IPS DF 6.9 (cell line): ENCODE measurements at regions not wholly inside any gene's neighbourhood (a gene's known extent, or its start where the extent isn't known, plus 50 kb on each side); places are given as distances from the start of the nearest gene placed in this dataset.

ENCODE experiments used
- DNase-seq: peaks from one replicate; pipeline ENCODE4 v3.0.0-alpha.2; 2013; ENCODE audit warnings: low read depth, low spot score
- H3K27ac ChIP-seq: one replicate; pipeline ENCODE4 v1.5.1; 2013; ENCODE audit warnings: low read length, control low read depth
- H3K27me3 ChIP-seq: 2 replicates; pipeline ENCODE4 v1.6.1; 2013; ENCODE audit warnings: mild to moderate bottlenecking, low read length; ENCODE audit not compliant: control insufficient read depth, insufficient read depth
- H3K36me3 ChIP-seq: 2 replicates; pipeline ENCODE4 v1.6.1; 2013; ENCODE audit warnings: low read length; ENCODE audit not compliant: control insufficient read depth, insufficient read depth
- H3K4me1 ChIP-seq: 2 replicates; pipeline ENCODE4 v1.6.1; 2013; ENCODE audit warnings: low read length; ENCODE audit not compliant: control insufficient read depth, insufficient read depth
- H3K4me3 ChIP-seq: 2 replicates; pipeline ENCODE4 v1.5.1; 2013; ENCODE audit warnings: mild to moderate bottlenecking, low read length
- H3K9me3 ChIP-seq: 2 replicates; pipeline ENCODE4 v1.6.1; 2013; ENCODE audit warnings: low read length, inconsistent platforms; ENCODE audit not compliant: control insufficient read depth, insufficient read depth
- WGBS: extraction: QIAGEN DNeasy Blood & Tissue Kit; methylation state at CpG from one replicate; pipeline ENCODE4 v1.1.7; 2013; ENCODE audit warnings: mixed read lengths, missing lambda C conversion rate; ENCODE audit not compliant: insufficient read length, insufficient coverage; 5-methylcytosine and 5-hydroxymethylcytosine counted together

- Histone ChIP-seq H3K27me3 (no peaks in the 10 kb centered on the region), H3K36me3 (no peaks in the 10 kb centered on the region), H3K9me3 (no peaks in the 10 kb centered on the region), H3K4me1 (no peaks in the 10 kb centered on the region), H3K4me3 (no peak overlapping the region), H3K27ac (no peak overlapping the region)
- DNase-seq, result no peak
- no CpG with 5 or more reads among the region's 4 CpGs for WGBS
These were observed 141.8 kb upstream of the PWP1 start for GRCh38 chr12:107543841-107544240.

- H3K4me3 ChIP-seq, result no peak overlapping the region
- DNase-seq, result no peak
- H3K27ac ChIP-seq, result no peak overlapping the region
- no peaks in the 10 kb centered on the region for H3K9me3 ChIP-seq
- no peaks in the 10 kb centered on the region for H3K4me1 ChIP-seq
- no peaks in the 10 kb centered on the region for H3K27me3 ChIP-seq
- H3K36me3 ChIP-seq, result no peaks in the 10 kb centered on the region
- no CpG with 5 or more reads among the region's 2 CpGs for WGBS
These were observed 140.7 kb upstream of the PWP1 start for GRCh38 chr12:107544937-107545336.

- WGBS, result no CpG with 5 or more reads among the region's 6 CpGs
- no peaks in the 10 kb centered on the region for H3K4me1 ChIP-seq
- H3K4me3 ChIP-seq, result no peak overlapping the region
- no peaks in the 10 kb centered on the region for H3K9me3 ChIP-seq
- H3K27ac ChIP-seq, result no peak overlapping the region
- DNase-seq, result no peak
- H3K36me3 ChIP-seq, result no peaks in the 10 kb centered on the region
- no peaks in the 10 kb centered on the region for H3K27me3 ChIP-seq
These were observed 139.8 kb upstream of the PWP1 start for GRCh38 chr12:107545737-107546353.

- Histone ChIP-seq H3K4me3 (no peak overlapping the region), H3K4me1 (no peaks in the 10 kb centered on the region), H3K9me3 (no peaks in the 10 kb centered on the region), H3K27me3 (no peaks in the 10 kb centered on the region), H3K27ac (no peak overlapping the region), H3K36me3 (no peaks in the 10 kb centered on the region)
- no peak for DNase-seq
- no CpG with 5 or more reads among the region's 3 CpGs for WGBS
These were observed 138.2 kb upstream of the PWP1 start for GRCh38 chr12:107547389-107547788.

- Histone ChIP-seq H3K27ac (no peak overlapping the region), H3K36me3 (no peaks in the 10 kb centered on the region), H3K4me1 (no peaks in the 10 kb centered on the region), H3K27me3 (no peaks in the 10 kb centered on the region), H3K9me3 (no peaks in the 10 kb centered on the region), H3K4me3 (no peak overlapping the region)
- WGBS, result no CpG with 5 or more reads among the region's 4 CpGs
- no peak for DNase-seq
These were observed 135.7 kb upstream of the PWP1 start for GRCh38 chr12:107549651-107550480.

- DNase-seq, result no peak
- Histone ChIP-seq H3K4me3 (no peak overlapping the region), H3K9me3 (no peaks in the 10 kb centered on the region), H3K36me3 (no peaks in the 10 kb centered on the region), H3K4me1 (no peaks in the 10 kb centered on the region), H3K27me3 (no peaks in the 10 kb centered on the region), H3K27ac (no peak overlapping the region)
These were observed 134.2 kb upstream of the PWP1 start for GRCh38 chr12:107551434-107551833.

GRCh38 chr12:107552263-107552662, 133.3 kb upstream of the PWP1 start:
- no peak for DNase-seq
- Histone ChIP-seq H3K36me3 (no peaks in the 10 kb centered on the region), H3K4me3 (no peak overlapping the region), H3K27ac (no peak overlapping the region), H3K4me1 (no peaks in the 10 kb centered on the region), H3K9me3 (no peaks in the 10 kb centered on the region), H3K27me3 (no peaks in the 10 kb centered on the region)
- no CpG with 5 or more reads among the region's 4 CpGs for WGBS

GRCh38 chr12:107553211-107553765, 132.3 kb upstream of the PWP1 start:
- no peak overlapping the region for H3K4me3 ChIP-seq
- no peaks in the 10 kb centered on the region for H3K4me1 ChIP-seq
- no peaks in the 10 kb centered on the region for H3K9me3 ChIP-seq
- H3K36me3 ChIP-seq, result no peaks in the 10 kb centered on the region
- H3K27me3 ChIP-seq, result no peaks in the 10 kb centered on the region
- DNase-seq, result no peak
- no peak overlapping the region for H3K27ac ChIP-seq
- no CpG with 5 or more reads among the region's 4 CpGs for WGBS

GRCh38 chr12:107554941-107555340, 130.7 kb upstream of the PWP1 start:
- no peak overlapping the region for H3K27ac ChIP-seq
- no peak for DNase-seq
- no peaks in the 10 kb centered on the region for H3K36me3 ChIP-seq
- no peaks in the 10 kb centered on the region for H3K4me1 ChIP-seq
- no peaks in the 10 kb centered on the region for H3K27me3 ChIP-seq
- H3K4me3 ChIP-seq, result no peak overlapping the region
- no peaks in the 10 kb centered on the region for H3K9me3 ChIP-seq
- no CpG with 5 or more reads among the region's 4 CpGs for WGBS

GRCh38 chr12:107557026-107557425, 128.6 kb upstream of the PWP1 start:
- WGBS, result no CpG with 5 or more reads among the region's 5 CpGs
- no peaks in the 10 kb centered on the region for H3K27me3 ChIP-seq
- H3K4me3 ChIP-seq, result no peak overlapping the region
- no peaks in the 10 kb centered on the region for H3K36me3 ChIP-seq
- no peaks in the 10 kb centered on the region for H3K9me3 ChIP-seq
- no peaks in the 10 kb centered on the region for H3K4me1 ChIP-seq
- H3K27ac ChIP-seq, result no peak overlapping the region
- no peak for DNase-seq
